HCT116 (cell line): ENCODE measurements at regions not wholly inside any gene's neighbourhood (a gene's known extent, or its start where the extent isn't known, plus 50 kb on each side); places are given as distances from the start of the nearest gene placed in this dataset.
"Not testable (repeated sequence)": the region's sequence is repeated elsewhere in the genome, so short reads cannot be mapped to it uniquely, and the experiment has no call there.

ENCODE experiments used
- ATAC-seq: fragments of 200-7000 bp; cut with Tn5 transposase; 2 replicates; pipeline ENCODE4 v1.9.1; 2020; ENCODE audit warnings: mild to moderate bottlenecking, moderate library complexity
- BruUV-seq: library from RNA; stranded (reverse); fragments of 400-500 nt; replicated peaks from 2 replicates; lab custom pipeline; 2021; lab: Mats Ljungman, UMichigan
- CTCF ChIA-PET: fragments of 300-600 bp; sonication (Branson Sonifier 250); formaldehyde crosslinking; loops from one replicate; lab custom pipeline; 2021; ENCODE audit warnings: antibody characterized with exemption; lab: Charles Lee
- POLR2A ChIA-PET: fragments of 300-600, 350-600 bp; sonication (Branson Sonifier 250); formaldehyde crosslinking; loops from one replicate; lab custom pipeline; 2021; ENCODE audit warnings: antibody characterized with exemption; lab: Charles Lee
- RAD21 ChIA-PET, 2 experiments: fragments of 300-600 bp; sonication (Branson Sonifier 250); formaldehyde crosslinking; loops; one replicate each; lab custom pipeline; 2023; ENCODE audit warnings: low total read pairs in 2 of 2; ENCODE audit not compliant: uncharacterized antibody in 2 of 2, unreplicated experiment in 2 of 2, low non-redundant PET in 1 of 2; lab: Charles Lee
- DNase-seq: peaks from one replicate; pipeline ENCODE4 v3.0.0-alpha.2; 2010; ENCODE audit warnings: low read depth, low spot score
- H2AFZ ChIP-seq: fragments of 200-600 bp; shearing (Covaris generic), sonication (generic); 2 replicates; pipeline ENCODE4 v1.6.1; 2017; ENCODE audit warnings: low read depth, mixed run types, mixed read lengths, antibody characterized with exemption, low read length; ENCODE audit not compliant: poor library complexity, severe bottlenecking
- H3K27ac ChIP-seq: 2 replicates; pipeline ENCODE4 v1.5.1; 2012; ENCODE audit warnings: low read depth, low read length
- H3K27me3 ChIP-seq: fragments of 200-600 bp; sonication (generic); 2 replicates; pipeline ENCODE4 v1.6.1; 2016; ENCODE audit warnings: mixed run types, low read length, mixed read lengths; ENCODE audit not compliant: insufficient read depth
- H3K36me3 ChIP-seq, 2 experiments: fragments of 200-500 bp in 1 of 2; fragments of 200-600 bp in 1 of 2; sonication (Bioruptor generic) in 1 of 2; sonication (generic) in 1 of 2; 2 replicates each; pipeline versions ENCODE4 v1.5.1 to v1.6.1; 2014 to 2016; ENCODE audit warnings: low read length in 2 of 2, inconsistent platforms in 1 of 2, mixed read lengths in 1 of 2, mixed run types in 1 of 2; ENCODE audit not compliant: insufficient read depth in 2 of 2, control insufficient read depth in 1 of 2
- H3K4me1 ChIP-seq, 2 experiments: fragments of 200-600 bp in 1 of 2; sonication (generic) in 1 of 2; 2 replicates each; pipeline versions ENCODE4 v1.5.1 to v1.6.1; 2012 to 2017; ENCODE audit warnings: low read length in 2 of 2, inconsistent platforms in 1 of 2, mild to moderate bottlenecking in 1 of 2, mixed read lengths in 1 of 2, mixed run types in 1 of 2, moderate library complexity in 1 of 2; ENCODE audit not compliant: insufficient read depth in 2 of 2, control insufficient read depth in 1 of 2
- H3K4me2 ChIP-seq: fragments of 200-600 bp; sonication (generic); 2 replicates; pipeline ENCODE4 v1.6.1; 2017; ENCODE audit warnings: mixed run types, low read length, mixed read lengths
- H3K4me3 ChIP-seq, 2 experiments: fragments of 200-600 bp in 1 of 2; sonication (generic) in 1 of 2; replicated peaks in 1 of 2; 2 replicates each; pipeline ENCODE4 v1.5.1; 2011 to 2016; ENCODE audit warnings: low read length in 2 of 2, control low read depth in 1 of 2, low read depth in 1 of 2, mild to moderate bottlenecking in 1 of 2, mixed read lengths in 1 of 2, mixed run types in 1 of 2
- H3K79me2 ChIP-seq: fragments of 200-600 bp; sonication (generic); 2 replicates; pipeline ENCODE4 v1.6.1; 2017; ENCODE audit warnings: mild to moderate bottlenecking, mixed run types, low read length, moderate library complexity, mixed read lengths; ENCODE audit not compliant: insufficient read depth
- H3K9ac ChIP-seq: fragments of 200-600 bp; sonication (generic); 2 replicates; pipeline ENCODE4 v1.6.1; 2016; ENCODE audit warnings: low read length, mixed read lengths
- H3K9me2 ChIP-seq: fragments of 200-600 bp; sonication (generic), shearing (Covaris generic); 2 replicates; pipeline ENCODE4 v1.6.1; 2017; ENCODE audit warnings: mixed run types, mild to moderate bottlenecking, moderate library complexity; ENCODE audit not compliant: insufficient read depth
- H3K9me3 ChIP-seq, 2 experiments: fragments of 200-500 bp in 1 of 2; fragments of 200-600 bp in 1 of 2; sonication (Bioruptor generic) in 1 of 2; sonication (generic) in 1 of 2; 2 replicates each; pipeline ENCODE4 v1.6.1; 2014 to 2017; ENCODE audit warnings: low read length in 2 of 2, mixed read lengths in 2 of 2, inconsistent platforms in 1 of 2, low read depth in 1 of 2, mild to moderate bottlenecking in 1 of 2, mixed run types in 1 of 2, moderate library complexity in 1 of 2; ENCODE audit not compliant: control insufficient read depth in 1 of 2, insufficient read depth in 1 of 2
- H4K20me1 ChIP-seq: fragments of 200-600 bp; sonication (generic), shearing (Covaris generic); 2 replicates; pipeline ENCODE4 v1.6.1; 2017; ENCODE audit warnings: mixed run types, mild to moderate bottlenecking, moderate library complexity; ENCODE audit not compliant: insufficient read depth
- CBX3 ChIP-seq: IDR thresholded peaks from 2 replicates; pipeline ENCODE4 v1.6.1; 2012; ENCODE audit warnings: low read depth
- SRF ChIP-seq: IDR thresholded peaks from 2 replicates; pipeline ENCODE4 v1.6.1; 2012; ENCODE audit warnings: low read depth
- TCF7L2 ChIP-seq: IDR thresholded peaks from 2 replicates; pipeline ENCODE4 v1.7.0; 2011; ENCODE audit warnings: borderline replicate concordance, inconsistent platforms; ENCODE audit not compliant: insufficient read depth, insufficient read length; ENCODE audit errors: extremely low read depth
- ZNF274 ChIP-seq: fragments of 200-500 bp; sonication (Bioruptor generic); IDR thresholded peaks from 2 replicates; pipeline ENCODE4 v1.6.1; 2014; ENCODE audit warnings: mild to moderate bottlenecking, low read depth, low read length, inconsistent platforms
- intact Hi-C: fragments of 100-400 bp; cut with micrococcal nuclease; formaldehyde crosslinking; loops from 2 replicates; pipeline ENCODE4 v1.10.0; 2022
- TF ChIP-seq, protein P1 (sequence below): IDR thresholded peaks from 2 replicates; pipeline ENCODE4 v1.6.1; 2012
- TF ChIP-seq, protein P2 (sequence below): IDR thresholded peaks from 2 replicates; pipeline ENCODE4 v1.6.1; 2012
- TF ChIP-seq, protein P3 (sequence below), 3 experiments: fragments of 200-600 bp in 1 of 3; sonication (generic) in 1 of 3; IDR thresholded peaks in 2 of 3; conservative IDR thresholded peaks in 1 of 3; 2 replicates each; pipeline ENCODE4 v1.5.1; 2012 to 2017; ENCODE audit warnings: low read depth in 2 of 3, low read length in 2 of 3, antibody characterized with exemption in 1 of 3, borderline replicate concordance in 1 of 3, control low read depth in 1 of 3, mild to moderate bottlenecking in 1 of 3, mixed read lengths in 1 of 3, mixed run types in 1 of 3, moderate library complexity in 1 of 3; ENCODE audit not compliant: insufficient read depth in 1 of 3
- TF ChIP-seq, protein P4 (sequence below): IDR thresholded peaks from 2 replicates; pipeline ENCODE4 v1.6.1; 2011; ENCODE audit warnings: mild to moderate bottlenecking, low read length, moderate library complexity; ENCODE audit not compliant: insufficient replicate concordance; ENCODE audit errors: extremely low read depth

DNA sequence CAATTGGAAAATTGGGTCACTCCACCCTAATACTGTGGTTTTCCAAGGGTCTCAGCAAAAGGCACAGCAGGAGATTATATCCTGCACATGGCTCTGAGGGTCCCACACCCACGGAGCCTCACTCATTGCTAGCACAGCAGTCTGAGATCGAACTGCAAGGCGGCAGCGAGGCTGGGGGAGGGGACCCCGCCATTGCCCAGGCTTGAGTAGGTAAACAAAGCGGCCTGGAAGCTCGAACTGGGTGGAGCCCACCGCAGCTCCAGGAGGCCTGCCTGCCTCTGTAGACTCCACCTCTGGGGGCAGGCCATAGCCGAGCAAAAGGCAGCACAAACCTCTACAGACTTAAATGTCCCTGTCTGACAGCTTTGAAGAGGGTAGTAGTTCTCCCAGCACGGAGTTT lies 82.0 kb upstream of the OR13H1 start:
- CTCF ChIA-PET, POLR2A ChIA-PET, H3K27ac ChIP-seq, BruUV-seq, H3K79me2 ChIP-seq, H3K36me3 ChIP-seq, H3K9me2 ChIP-seq, H3K4me3 ChIP-seq, H3K9ac ChIP-seq, H3K4me2 ChIP-seq, H4K20me1 ChIP-seq, H3K27me3 ChIP-seq, H3K4me1 ChIP-seq, H3K9me3 ChIP-seq, RAD21 ChIA-PET, ATAC-seq, DNase-seq, intact Hi-C loops, H2AFZ ChIP-seq: not testable (repeated sequence)

DNA sequence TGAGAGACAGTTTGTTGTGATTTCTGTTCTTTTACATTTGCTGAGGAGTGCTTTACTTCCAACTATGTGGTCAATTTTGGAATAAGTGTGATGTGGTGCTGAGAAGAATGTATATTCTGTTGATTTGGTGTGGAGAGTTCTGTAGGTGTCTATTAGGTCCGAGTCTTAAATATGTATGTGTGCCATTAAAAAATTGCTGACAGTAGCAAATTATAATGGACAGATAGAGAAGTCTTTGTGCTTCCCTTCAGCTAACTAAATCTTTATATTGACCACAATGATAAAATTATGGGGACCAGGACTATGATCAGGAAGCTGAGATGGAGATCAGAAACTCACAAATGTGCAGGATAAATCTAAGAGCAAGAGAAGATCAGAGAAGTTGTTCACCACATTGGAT lies 70.1 kb upstream of the OR13H1 start:
- H3K79me2 ChIP-seq, H3K27me3 ChIP-seq, POLR2A ChIA-PET, H3K4me3 ChIP-seq, ATAC-seq, H3K4me2 ChIP-seq, H3K27ac ChIP-seq, RAD21 ChIA-PET, intact Hi-C loops, H3K9ac ChIP-seq, H3K36me3 ChIP-seq, H3K4me1 ChIP-seq, DNase-seq, H4K20me1 ChIP-seq, H3K9me2 ChIP-seq, BruUV-seq, H3K9me3 ChIP-seq, CTCF ChIA-PET, H2AFZ ChIP-seq: not testable (repeated sequence)

DNA sequence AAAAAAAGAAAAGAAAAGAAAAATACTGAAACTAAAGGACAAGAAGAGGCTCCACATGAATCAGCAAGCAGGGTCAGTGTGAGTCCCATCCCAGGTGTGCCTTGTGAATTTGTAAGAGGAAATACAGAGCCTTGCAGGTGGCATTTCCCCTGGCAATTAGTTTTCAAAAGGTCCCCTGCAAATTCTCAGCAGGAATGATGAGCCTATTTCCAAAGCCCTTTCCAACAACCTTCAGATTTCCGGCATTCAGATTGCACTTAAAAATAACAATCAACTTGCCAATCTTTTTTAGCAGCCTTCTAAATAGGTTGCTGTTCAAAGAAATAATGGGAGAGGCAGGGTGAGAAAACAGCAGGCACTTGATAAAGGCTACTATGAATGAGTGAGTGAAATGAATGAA lies 66.4 kb upstream of the OR13H1 start:
- Histone ChIP-seq H3K9me3 (no peaks in the 10 kb centered on the region), H3K36me3 (no peaks in the 10 kb centered on the region), H3K9me2 (no peaks in the 10 kb centered on the region), H3K4me1 (no peaks in the 10 kb centered on the region), H3K9ac (no peak overlapping the region), H2AFZ (no peak overlapping the region), H3K4me3 (no peak overlapping the region), H3K79me2 (no peaks in the 10 kb centered on the region), H4K20me1 (no peaks in the 10 kb centered on the region), H3K27ac (no peak overlapping the region), H3K4me2 (no peak overlapping the region), H3K27me3 (no peaks in the 10 kb centered on the region)
- RAD21 ChIA-PET, result no interaction called here
- DNase-seq, result no peak
- intact Hi-C loops, result no loop called here
- no peak for ATAC-seq
- CTCF ChIA-PET, result no interaction called here
- POLR2A ChIA-PET, result no interaction called here
- no TSS peak for BruUV-seq
- TF ChIP-seq, protein P1, sequence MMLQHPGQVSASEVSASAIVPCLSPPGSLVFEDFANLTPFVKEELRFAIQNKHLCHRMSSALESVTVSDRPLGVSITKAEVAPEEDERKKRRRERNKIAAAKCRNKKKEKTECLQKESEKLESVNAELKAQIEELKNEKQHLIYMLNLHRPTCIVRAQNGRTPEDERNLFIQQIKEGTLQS, result no peak
- no peak for TF ChIP-seq CBX3
- TF ChIP-seq, protein P2, sequence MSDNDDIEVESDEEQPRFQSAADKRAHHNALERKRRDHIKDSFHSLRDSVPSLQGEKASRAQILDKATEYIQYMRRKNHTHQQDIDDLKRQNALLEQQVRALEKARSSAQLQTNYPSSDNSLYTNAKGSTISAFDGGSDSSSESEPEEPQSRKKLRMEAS, result no peak
- TF ChIP-seq TCF7L2, result no peak
- TF ChIP-seq, protein P3, sequence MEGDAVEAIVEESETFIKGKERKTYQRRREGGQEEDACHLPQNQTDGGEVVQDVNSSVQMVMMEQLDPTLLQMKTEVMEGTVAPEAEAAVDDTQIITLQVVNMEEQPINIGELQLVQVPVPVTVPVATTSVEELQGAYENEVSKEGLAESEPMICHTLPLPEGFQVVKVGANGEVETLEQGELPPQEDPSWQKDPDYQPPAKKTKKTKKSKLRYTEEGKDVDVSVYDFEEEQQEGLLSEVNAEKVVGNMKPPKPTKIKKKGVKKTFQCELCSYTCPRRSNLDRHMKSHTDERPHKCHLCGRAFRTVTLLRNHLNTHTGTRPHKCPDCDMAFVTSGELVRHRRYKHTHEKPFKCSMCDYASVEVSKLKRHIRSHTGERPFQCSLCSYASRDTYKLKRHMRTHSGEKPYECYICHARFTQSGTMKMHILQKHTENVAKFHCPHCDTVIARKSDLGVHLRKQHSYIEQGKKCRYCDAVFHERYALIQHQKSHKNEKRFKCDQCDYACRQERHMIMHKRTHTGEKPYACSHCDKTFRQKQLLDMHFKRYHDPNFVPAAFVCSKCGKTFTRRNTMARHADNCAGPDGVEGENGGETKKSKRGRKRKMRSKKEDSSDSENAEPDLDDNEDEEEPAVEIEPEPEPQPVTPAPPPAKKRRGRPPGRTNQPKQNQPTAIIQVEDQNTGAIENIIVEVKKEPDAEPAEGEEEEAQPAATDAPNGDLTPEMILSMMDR (IDR thresholded peaks at IDR 0.05 in 2 of 3, conservative IDR thresholded peaks at IDR 0.05 in 1 of 3; ENCODE audit: borderline replicate concordance in 1 of 3, insufficient read depth in 1 of 3, low read depth in 2 of 3, low read length in 2 of 3), result no peak
- no peak for TF ChIP-seq ZNF274
- TF ChIP-seq, protein P4, sequence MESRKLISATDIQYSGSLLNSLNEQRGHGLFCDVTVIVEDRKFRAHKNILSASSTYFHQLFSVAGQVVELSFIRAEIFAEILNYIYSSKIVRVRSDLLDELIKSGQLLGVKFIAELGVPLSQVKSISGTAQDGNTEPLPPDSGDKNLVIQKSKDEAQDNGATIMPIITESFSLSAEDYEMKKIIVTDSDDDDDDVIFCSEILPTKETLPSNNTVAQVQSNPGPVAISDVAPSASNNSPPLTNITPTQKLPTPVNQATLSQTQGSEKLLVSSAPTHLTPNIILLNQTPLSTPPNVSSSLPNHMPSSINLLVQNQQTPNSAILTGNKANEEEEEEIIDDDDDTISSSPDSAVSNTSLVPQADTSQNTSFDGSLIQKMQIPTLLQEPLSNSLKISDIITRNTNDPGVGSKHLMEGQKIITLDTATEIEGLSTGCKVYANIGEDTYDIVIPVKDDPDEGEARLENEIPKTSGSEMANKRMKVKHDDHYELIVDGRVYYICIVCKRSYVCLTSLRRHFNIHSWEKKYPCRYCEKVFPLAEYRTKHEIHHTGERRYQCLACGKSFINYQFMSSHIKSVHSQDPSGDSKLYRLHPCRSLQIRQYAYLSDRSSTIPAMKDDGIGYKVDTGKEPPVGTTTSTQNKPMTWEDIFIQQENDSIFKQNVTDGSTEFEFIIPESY, result no peak
- no peak for TF ChIP-seq SRF
